Mesenteric fat pad (tissue), 1 donor: ENCODE measurements at regions not wholly inside any gene's neighbourhood (a gene's known extent, or its start where the extent isn't known, plus 50 kb on each side); places are given as distances from the start of the nearest gene placed in this dataset.

ENCODE experiments used
- DNase-seq: peaks from one replicate; pipeline ENCODE4 v3.0.0-alpha.2; 2020; ENCODE audit warnings: low spot score
- donor health status: DM: yes; HTN: yes; CAD: no.

DNA sequence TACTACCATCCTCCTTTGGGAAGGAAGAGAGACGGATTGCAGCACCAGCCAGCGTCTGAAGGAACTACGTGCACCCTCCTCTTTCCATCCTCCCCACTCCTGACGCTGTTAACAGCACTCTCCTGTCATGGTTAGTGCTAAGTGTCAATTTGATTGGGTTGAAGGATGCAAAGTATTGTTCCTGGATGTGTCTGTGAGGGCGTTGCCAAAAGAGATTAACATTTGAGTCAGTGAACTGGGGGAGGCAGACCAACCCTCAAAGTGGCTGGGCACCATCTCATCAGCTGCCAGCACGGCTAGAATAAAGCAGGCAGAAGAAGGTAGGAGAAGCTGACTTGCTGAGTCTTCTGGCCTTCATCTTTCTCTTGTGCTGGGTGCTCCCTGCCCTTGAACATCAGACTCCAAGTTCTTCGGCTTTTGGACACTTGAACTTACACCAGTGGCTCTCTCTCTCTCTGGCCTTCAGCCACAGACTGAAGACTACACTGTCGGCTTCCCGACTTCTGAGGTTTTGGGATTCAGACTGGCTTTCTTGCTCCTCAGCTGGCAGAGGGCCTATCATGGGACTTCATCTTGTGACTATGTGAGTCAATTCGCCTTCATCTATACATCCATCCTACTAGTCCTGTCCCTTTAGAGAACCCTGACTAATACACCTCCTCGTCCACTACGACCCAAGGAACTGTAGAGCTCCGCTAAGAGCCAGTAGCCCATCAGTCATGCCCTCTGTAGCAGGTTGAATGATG, 128.2 kb upstream of the HES1 start:
- DNase-seq: no peak

DNA sequence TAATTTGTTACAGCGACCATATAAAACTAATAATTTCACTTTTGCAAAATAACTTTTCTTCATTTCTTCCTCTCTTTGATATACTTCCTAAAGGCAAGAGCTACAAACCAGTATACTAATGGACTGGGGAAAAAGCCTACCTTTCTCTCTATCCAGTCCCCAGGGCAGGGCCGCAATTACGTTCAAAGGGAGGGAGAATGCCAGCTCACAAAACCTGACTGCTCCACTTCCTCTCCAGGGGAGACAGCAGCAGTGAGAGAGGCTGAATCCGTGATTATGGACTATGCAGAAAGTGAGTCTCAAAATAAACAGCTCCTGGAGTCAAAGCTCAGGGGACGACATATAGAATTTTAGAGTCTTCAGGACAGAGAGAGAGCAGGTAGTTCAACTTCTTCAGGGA, 126.9 kb upstream of the HES1 start:
- DNase-seq: no peak

DNA sequence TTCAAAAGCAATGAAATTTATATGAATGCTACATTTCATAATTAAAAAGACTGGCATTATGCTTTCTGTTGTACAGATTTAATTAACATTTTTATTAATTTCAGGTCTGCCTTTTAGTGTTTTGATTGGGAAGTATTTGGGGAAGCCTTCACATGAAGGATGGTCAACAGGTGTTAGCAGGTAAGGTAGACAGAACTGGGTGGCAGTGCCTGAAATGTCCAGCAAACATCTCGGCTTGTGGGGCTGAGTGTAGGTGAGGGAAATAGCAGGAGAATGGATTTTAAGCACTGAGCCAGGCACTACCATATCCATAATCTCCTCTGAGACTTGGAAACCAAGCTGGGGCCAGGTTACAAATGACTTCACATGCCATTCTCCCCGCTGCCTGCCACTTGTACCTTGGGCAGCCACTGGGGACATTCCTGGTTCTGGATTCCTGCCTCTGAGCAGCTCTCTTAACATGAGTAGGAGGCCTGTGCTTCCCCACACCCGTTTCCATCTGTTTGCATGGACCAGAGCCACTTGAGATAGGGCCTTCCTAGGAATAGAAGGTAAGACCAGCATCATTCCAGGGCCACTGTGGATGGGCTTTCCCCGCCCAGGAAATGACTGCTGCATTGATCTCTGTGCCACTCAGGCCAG, 125.9 kb upstream of the HES1 start:
- DNase-seq: no peak

DNA sequence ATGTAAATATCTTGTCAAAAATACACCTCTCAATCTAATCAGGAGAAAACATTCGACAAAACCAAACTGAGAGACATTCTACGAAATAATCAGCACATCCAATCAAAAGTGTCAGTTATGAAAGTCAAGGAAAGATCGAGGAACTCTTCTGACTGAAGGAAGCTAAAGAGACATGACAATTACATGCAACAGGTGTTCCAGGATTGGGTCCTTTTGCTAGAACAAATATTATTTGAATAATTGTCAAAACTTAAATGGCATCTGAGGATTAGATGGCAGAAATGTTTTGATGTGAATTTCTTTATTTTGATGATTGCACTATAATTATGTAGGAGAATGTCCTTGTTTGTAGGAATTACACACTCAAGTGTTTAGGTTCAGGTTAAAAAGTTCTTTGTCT, 124.1 kb upstream of the HES1 start:
- no peak for DNase-seq

DNA sequence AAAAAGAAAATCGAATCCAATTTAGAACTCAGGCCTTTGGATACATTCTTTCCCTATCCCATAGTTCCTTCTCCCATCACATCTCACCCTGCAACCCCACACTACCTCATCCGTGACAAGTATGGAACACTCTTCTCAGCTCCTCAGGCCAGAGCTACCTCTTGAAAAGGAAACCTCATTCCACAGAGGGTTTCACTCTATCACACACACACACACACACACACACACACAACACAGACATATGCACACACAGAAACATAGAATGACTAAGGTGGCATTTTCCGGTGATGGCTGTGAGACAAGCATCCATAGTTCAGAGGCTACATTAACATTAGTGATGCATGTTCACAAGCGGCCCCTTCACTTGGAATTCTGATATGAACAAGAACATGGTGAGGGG, 122.0 kb upstream of the HES1 start:
- DNase-seq: no peak

DNA sequence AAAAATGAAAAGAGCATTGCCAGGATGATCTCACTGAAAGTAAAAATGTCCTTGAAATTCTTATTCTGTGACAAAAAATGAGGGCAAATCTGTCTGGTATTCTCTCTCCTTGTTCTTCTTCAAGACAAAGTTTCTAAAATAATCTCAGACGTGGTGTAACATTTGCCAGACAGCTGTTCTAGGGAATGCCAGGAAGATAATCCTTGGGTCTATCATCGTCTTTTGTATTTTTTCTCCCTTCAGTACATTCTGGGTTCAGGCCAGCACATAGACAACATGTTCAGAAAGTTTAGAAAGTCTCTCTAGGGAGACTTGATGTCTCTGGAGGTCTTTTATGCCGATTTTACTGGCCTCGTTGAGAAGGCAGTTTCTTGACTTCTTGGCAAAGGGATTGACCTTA, 121.2 kb upstream of the HES1 start:
- no peak for DNase-seq

DNA sequence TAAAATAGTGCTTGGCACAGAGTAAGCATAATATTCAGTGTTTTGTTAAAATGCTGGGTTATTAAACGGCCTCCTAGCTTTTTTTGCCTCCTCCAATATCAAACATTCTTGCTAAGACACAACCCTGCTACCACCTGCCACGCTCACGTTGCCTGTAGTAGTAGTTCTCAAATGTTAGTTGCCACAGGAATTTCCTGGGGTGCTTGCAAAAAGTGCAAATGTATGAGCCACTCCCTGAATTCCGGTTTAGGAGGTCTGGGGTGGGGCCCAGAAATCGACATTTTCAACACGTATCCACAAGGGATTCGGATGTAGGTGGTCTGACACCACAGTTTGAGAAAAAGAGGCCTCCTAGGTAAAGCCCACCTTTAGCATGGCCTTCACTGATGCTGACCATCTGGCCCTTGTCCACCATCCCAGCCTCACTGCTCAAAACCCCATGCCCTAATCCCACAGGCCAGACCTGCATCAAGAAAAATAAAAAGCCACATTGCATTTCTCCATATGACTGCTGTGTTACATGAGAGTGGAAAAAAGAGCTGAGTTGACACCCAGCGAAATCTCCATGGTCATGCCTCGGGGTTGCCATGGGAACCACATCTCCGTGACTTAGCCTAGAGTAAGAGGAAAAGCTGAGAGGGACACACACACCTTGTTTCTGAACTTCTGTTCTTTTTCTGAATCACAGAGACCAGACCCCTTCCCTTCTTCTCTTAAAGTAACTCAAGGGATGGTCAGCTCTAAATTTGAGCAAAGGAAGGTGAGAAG, 116.4 kb upstream of the HES1 start:
- DNase-seq: no peak

DNA sequence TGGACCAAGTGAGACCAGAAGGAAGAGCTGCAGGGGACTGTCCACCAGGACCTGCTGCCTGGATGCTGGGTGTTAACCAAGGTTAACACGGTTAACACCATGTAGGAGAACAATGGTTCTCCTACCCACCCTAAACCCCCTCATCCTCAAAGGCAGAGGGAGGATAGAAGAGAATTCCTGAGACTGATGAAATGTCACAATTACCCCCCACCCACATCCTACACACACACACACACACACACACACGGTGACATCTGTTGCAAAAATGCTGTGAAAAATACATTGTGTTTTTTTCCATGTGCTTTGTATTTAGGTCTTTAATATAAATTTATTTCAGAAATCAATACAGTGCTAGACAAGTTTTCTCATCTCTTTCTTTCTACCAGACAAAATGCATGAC, 113.9 kb upstream of the HES1 start:
- DNase-seq: no peak

DNA sequence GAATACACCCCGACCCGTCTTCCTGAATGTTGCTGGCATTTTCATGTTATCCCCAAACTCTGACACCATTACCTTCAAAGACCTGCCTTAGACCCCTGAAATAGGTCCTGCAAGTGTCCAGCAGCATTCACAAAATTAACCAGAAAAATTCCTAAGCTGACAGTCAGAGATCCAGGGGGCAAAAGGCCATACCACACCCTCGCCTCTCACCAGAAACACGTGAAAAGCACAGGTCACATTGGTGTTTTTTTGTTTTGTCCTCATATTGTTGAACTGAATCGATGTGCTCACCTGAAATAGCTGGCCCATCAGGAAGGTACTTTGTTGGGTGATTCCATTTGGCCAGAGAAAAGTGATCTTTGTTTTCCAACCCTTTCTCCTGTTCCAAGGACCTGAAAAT, 113.1 kb upstream of the HES1 start:
- DNase-seq: no peak

DNA sequence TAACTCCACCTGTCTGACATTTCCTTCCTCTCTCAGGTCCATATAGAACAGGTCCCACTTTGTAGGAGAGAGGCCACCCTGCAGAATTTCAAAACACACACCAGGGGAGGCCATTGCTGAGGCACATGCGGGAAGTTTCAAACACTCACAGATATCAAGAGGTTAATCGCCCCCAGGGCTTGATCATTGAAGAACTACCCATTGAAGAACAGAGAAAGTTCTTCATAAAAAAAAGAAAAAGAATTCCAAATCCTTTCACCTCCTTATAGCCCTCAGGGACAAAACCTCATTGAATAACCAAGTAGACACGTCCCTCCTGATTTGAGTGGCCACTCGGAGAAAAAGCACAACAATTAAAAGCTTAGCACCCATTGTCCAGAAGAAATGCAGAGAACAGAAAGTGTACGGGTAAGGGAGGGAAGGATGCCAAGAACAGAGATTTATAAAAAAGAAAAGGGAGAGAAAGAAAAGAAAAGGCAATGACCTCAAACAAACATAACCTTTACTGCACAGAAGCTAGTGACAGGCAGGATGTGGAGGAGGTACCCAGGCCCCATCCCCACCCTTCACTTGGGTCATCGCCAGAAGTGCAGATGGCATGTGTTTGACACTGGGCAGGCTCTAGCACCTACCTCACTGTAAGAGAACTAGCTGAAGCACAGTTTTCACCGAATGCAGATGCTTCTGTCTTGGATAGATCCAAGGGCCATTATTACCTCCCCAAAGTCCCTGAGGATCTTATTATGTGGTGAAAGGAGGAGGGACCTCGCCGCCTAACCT, 112.3 kb upstream of the HES1 start:
- DNase-seq: no peak

DNA sequence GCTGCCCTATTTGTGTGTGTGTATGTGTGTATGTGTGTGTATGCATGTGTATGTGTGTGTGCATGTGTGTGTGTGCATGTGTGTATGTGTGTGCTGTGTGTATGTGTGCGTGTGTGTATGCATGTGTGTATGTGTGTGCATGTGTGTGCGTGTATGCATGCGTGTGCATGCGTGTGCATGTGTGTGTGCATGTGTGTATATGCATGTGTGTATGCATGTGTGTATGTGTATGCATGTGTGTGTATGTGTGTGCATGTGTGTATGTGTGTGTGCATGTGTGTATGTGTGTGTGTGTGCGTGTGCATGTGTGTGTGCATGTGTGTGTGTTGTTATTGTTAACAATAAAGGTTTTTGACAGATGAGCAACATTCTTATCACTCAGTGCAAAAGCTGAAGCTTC, 110.8 kb upstream of the HES1 start:
- no peak for DNase-seq

DNA sequence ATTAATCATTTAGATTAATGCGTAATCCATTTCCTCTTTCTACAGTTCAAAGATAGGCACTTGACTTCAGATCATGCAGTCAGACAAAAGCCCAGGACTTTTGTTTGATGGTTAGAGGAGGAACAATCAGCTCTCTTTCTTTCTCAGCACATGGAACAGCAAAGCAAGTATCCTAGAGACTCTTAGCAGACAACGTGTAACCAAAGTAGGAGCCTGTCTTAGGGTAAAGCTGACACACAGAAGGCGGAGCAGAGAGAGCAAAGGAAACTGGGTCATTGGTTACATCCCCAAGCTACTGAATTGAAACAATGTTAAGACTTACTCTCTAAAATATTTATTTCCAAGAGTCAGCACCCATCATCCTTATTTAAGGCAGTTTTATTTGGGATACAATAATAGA, 110.0 kb upstream of the HES1 start:
- DNase-seq: no peak

DNA sequence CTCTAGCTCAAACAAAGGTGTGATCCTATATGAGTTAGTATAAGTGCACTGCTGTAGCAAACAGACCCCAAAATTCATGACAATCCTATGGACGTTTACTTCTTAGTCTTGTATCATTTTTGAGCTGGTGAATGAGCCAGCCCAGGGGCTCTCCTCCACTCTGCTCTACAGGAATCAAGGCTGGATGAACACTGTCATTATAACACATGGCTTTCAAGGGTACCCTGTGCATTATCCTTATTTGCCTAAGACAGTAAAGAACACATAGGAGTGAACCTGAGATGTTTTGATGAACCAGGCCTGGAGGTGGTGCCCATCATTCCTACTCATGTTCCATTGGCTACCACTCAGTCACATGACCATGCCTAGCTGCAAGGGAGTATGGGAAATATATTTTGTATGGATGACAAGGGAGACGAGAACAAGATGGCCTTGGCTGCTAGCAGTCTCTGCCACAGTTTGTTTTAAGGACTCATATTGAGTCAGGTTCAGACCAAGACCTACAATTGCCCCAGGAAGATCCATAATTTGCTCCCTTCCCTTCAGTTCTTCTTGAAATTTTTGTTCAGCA, 107.4 kb upstream of the HES1 start:
- no peak for DNase-seq

DNA sequence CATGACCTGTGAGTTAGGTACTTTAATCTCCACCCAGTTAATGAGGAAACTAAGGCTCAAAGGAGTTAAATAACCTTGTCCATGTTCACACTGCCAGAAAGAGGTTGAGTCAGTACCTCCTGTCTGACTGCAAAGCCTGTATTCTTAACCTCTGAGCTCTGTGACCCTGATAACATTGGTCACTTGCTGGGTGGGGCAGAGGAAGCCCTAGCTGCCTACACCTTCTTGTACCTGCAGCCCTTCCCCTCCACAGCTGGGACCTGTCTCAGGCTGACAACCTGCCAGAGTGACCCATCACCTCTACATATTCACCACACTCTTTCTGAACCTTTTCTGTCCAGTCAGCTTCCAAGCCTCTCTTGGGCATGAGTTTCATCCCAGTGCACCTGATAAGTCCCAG, 106.1 kb upstream of the HES1 start:
- no peak for DNase-seq

DNA sequence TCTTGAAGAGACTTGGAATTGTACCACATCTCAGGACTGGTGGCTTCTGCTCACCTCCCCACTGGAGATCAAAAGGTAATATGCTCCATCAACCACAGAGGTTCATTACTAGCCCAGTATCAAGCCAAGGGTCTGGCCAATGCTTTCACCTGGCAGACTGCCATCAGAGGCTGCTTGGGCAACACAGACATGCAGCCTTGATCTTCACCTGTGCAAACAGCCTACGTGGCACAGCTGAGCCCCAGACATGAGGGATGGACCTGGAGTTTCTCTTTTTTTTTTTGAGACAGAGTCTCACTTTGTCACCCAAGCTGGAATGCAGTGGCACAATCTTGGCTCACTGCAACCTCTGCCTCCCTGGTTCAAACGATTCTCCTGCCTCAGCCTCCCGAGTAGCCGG, 105.6 kb upstream of the HES1 start:
- DNase-seq: no peak

DNA sequence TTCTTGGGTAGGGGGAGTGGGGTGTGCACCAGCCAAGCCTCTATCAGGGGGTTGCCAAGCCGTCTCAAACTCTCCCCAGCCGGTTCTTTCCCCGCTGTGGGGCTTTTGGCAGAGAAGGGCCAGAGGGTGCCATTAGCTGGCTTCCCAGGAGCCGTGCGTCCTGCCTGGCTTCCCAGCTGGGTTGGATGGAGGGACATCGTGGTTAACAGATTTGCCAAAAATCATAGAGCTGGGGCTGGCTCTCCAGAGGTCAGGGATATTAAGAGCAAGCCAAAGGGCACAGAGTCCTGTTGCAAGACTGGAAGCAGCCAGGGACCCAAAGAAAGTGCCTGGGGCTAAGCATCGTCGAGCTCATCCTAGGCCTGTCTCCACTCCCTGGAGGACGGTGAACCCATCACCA, 104.6 kb upstream of the HES1 start:
- no peak for DNase-seq

DNA sequence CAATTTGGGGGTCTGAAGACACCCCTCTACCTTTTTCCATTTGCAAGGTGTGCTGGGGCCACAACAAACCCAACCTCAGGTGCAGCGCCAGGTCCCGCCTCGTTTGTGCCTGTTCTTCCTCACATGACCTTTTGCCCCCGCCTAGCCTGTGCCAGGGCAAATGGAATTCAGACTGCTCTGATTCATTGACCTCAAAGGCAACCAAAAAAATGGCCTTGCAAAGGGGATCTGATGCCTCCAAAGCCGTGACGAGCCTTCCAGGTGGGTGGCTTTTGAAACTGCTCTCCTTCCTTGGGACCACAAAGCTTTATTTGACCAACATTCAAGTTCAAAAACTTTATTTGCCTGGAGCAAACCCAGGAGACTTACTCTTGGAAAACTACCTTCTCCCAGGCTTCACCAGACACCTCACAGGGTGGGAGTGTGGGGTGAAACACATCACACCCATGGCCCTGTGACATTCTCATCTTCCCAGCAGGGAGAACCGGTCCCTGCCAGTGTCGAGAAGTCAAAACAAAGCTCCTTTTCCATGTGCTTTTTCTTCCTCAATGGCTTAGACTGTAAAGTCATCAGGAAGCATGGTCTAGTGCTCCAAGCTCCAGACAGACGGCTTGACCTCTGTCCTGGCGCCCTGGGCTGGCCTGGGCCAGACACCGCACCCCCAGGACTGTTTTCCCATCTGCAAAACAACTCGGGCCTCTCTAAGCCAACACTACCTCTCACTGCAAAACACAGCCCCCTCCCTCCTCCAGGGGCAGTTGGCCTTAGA, 103.9 kb upstream of the HES1 start:
- no peak for DNase-seq

DNA sequence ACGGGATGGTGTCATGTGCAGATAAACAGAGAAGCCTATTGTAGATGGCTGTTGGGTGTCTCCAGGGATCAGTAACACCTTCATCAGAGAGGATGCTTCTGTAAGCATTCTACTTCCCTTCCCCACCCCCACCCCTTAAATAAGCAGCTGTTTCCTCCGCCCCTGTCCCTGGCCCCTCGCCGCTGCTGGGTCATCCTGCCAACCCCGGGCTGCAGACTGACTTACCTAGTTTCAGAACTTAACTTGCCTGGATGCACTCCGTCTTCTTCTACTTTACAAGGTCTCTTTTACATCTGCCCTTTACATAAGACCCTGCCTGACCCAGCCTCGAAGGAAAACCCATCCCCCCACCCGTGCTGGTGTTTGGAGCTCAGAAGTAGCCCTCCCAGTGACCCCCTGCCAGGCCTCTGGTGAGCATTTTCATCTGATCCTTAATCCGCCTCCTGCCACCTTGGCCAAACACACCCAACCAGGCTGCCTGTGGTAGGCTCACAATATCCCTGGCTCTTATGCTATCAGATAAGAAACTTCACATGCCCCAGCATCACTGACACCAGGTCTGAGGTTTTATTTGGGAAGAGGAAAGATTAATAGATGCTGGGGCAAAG, 103.0 kb upstream of the HES1 start:
- DNase-seq: no peak

DNA sequence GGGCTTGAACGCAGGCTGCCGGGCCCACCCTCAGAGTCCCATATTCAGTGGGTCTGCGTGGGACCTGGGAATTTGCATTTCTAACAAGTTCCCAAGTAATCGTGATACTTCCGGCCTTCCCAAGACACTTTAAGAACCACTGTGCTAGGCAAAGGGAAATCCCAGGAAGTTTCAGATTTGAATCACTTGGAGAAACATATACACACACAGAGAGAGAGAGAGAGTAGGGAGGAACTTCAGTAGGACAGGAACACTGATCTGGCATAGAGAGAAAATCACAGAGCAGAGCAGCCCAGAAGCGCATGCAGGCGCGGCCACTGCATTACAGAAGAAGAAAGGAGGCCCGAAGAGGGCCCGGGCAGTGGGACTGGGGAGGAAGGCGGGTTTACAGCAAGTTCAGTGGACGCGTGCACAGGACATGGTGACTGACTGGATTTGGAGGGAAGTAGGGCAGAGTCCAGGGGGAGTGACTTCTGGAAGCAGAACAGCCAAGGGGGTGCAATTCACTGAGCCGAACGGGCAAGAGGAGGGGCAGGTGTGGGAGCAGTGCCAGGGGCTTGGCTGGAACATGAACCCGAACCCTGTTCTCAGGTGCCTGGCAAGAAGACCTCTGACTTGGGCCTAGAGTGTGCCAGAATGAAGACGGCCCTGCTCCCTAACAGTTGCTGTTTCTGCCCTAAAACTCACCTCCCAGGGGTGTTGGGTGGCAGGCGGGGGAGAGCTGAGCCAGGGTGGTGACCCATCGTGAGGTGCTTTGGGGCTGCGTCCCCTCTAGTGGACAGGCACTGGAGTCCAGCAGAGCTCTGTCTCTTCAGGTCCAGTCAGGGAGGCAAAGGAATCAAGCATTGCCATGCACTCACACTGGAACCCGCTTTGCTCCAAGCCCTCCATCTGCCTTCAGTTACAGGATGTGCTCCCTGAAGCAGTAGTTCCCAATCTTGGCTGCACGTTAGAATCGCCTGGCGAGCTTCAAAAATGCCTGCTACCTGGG, 101.3 kb upstream of the HES1 start:
- DNase-seq: no peak
